Adrenal gland (tissue), 9 donors: ENCODE measurements at regions not wholly inside any gene's neighbourhood (a gene's known extent, or its start where the extent isn't known, plus 50 kb on each side); places are given as distances from the start of the nearest gene placed in this dataset.
"Not testable (repeated sequence)": the region's sequence is repeated elsewhere in the genome, so short reads cannot be mapped to it uniquely, and the experiment has no call there.

ENCODE experiments used
- DNase-seq, 7 donors: peaks; one replicate each; pipeline ENCODE4 v3.0.0-alpha.2; 2019 to 2020
- H3K27ac ChIP-seq, 5 donors: fragments of 200-600 bp; sonication (generic) in 4 of 5; 1 replicate in 3 of 5; 2 replicates in 2 of 5; pipeline versions ENCODE4 v1.5.1 to v1.8.0; 2016 to 2020; ENCODE audit warnings: mild to moderate bottlenecking in 1 of 5
- H3K27me3 ChIP-seq: fragments of 200-600 bp; 2 replicates; pipeline ENCODE4 v1.8.0; 2021
- H3K36me3 ChIP-seq, 2 donors: fragments of 200-600 bp; replicated peaks in 1 of 2; 1 replicate in 1 of 2; 2 replicates in 1 of 2; pipeline versions ENCODE4 v1.5.1 to v1.8.0; 2018 to 2022
- H3K4me1 ChIP-seq, 2 donors: fragments of 200-600 bp; replicated peaks in 1 of 2; 1 replicate in 1 of 2; 2 replicates in 1 of 2; pipeline versions ENCODE4 v1.5.1 to v1.8.0; 2018 to 2021
- H3K4me3 ChIP-seq, 4 donors: fragments of 200-600 bp; sonication (generic) in 3 of 4; one replicate each; pipeline ENCODE4 v1.5.1; 2016 to 2018
- H3K9me3 ChIP-seq, 3 donors: fragments of 200-600 bp; sonication (generic) in 1 of 3; replicated peaks in 1 of 3; 1 replicate in 2 of 3; 2 replicates in 1 of 3; pipeline versions ENCODE4 v1.5.1 to v1.8.0; 2016 to 2021
- CTCF ChIP-seq, 6 experiments: fragments of 450-650 bp in 4 of 6; fragments of 200-600 bp in 2 of 6; sonication (generic) in 1 of 6; IDR thresholded peaks; 1 replicate in 5 of 6; 2 replicates in 1 of 6; pipeline versions ENCODE4 v1.5.1 to v1.8.0; 2016 to 2021; ENCODE audit warnings: antibody characterized with exemption in 6 of 6, mild to moderate bottlenecking in 2 of 6, moderate library complexity in 1 of 6
- POLR2A ChIP-seq, 2 donors: fragments of 450-650 bp; IDR thresholded peaks; one replicate each; pipeline ENCODE4 v1.6.1; 2017; ENCODE audit warnings: antibody characterized with exemption in 2 of 2, mild to moderate bottlenecking in 2 of 2, moderate library complexity in 1 of 2
- WGBS, 4 donors: extraction: QIAGEN DNeasy Blood & Tissue Kit in 2 of 4; methylation state at CpG; one replicate each; pipeline versions ENCODE4 v1.1.5 to v1.1.7; 2013 to 2017; 5-methylcytosine and 5-hydroxymethylcytosine counted together
- intact Hi-C, 2 donors: fragments of 100-400 bp; cut with DNase I; formaldehyde crosslinking; loops; one replicate each; pipeline versions ENCODE4 v1.14.1 to v1.15.0; 2022 to 2023
- donor health status: healthy with polysubstance abuse.
- donor health status: Bipolar disorder and iron deficiency.
- donor health status: DM: yes; HTN: yes; CAD: no.
- donor health status: DM: no; HTN: no; CAD: no.
- donor health status: DM: no; HTN: no; CAD: no.

GRCh38 chr1:157371221-157371620 is 181.1 kb downstream of the FCRL5 start:
- H3K36me3 ChIP-seq, result no peaks in the 10 kb centered on the region
- no peaks in the 10 kb centered on the region for H3K4me1 ChIP-seq
- H3K4me3 ChIP-seq, result no peak overlapping the region
- DNase-seq, result no peak
- H3K27ac ChIP-seq, result no peak overlapping the region
- peaks cover 3% of the 10 kb centered on the region for H3K27me3 ChIP-seq
- H3K9me3 ChIP-seq, result no peaks in the 10 kb centered on the region
- intact Hi-C loops, result loop anchor here in 1 of 2 donors (5.0 kb wide), 1 partner anchor 121 kb away; no protein-coding TSS in a partner anchor
- TF ChIP-seq CTCF (IDR thresholded peaks at IDR 0.05) (no peak), POLR2A (IDR thresholded peaks at IDR 0.05) (no peak)

DNA sequence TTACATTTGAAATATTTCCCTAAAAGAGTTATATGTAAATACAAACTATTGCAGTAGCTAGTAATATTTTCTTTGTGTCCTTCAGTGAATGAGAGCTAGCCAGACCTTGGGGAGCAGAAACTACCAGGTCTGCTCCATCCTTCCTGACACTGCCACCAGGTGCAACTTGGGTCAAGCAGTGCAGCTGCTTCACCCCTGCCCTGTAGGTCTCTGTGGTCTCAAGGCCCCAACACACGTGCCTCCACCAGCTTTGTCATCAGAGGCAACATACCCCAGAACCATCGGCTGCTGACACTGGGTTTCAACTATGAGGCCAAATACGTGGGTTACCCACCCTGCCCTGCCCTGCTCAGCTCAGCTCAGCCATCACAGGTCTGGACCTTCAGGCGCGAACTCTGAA is 181.6 kb downstream of the FCRL5 start:
- TF ChIP-seq CTCF (IDR thresholded peaks at IDR 0.05), result no peak
- no peak for TF ChIP-seq POLR2A (IDR thresholded peaks at IDR 0.05)
- Histone ChIP-seq H3K27ac (no peak overlapping the region), H3K4me3 (no peak overlapping the region), H3K9me3 (no peaks in the 10 kb centered on the region), H3K4me1 (no peaks in the 10 kb centered on the region), H3K27me3 (peaks cover 3% of the 10 kb centered on the region), H3K36me3 (no peaks in the 10 kb centered on the region)
- no peak for DNase-seq
- intact Hi-C loops, result loop anchor here in 1 of 2 donors (5.0 kb wide), 1 partner anchor 122 kb away; no protein-coding TSS in a partner anchor
- WGBS, 4 donors, result 54 to 76% (median 67%) methylated on average over 3 to 5 of the region's 5 CpGs

- DNase-seq, result peak; percentile 27 to 64 (median 40)
- intact Hi-C loops, result loop anchor here (5.0 to 10.0 kb wide), 2 partner anchors 122 to 175 kb away; no protein-coding TSS in a partner anchor
- peaks cover 3% of the 10 kb centered on the region for H3K27me3 ChIP-seq
Observed at GRCh38 chr1:157369808-157370521, 182.3 kb downstream of the FCRL5 start.

DNA sequence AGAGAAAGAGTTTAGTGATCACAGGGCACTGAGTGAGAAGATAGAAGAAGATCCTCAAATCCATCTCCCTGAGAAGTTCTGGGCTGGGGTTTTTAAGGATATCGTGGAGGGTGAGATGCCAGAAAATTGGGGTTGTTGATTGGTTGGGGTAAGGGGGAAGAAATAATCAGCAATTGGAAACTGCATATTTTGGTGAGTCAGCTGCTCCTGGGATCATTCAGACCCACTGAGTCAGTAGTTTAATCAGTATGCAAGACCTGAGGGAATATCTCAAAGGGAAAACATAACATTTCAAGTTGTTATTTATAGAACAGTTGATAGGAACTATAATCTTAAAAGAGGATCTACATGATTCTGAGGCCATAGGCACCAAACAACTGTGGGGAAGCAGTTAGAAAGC is 183.4 kb downstream of the FCRL5 start:
- not testable (repeated sequence) for H3K4me3 ChIP-seq, H3K9me3 ChIP-seq, H3K4me1 ChIP-seq, H3K36me3 ChIP-seq, DNase-seq, H3K27me3 ChIP-seq, H3K27ac ChIP-seq
- intact Hi-C loops, result loop anchor here (5.0 to 10.0 kb wide), 2 partner anchors 123 to 174 kb away; no protein-coding TSS in a partner anchor
- 56 to 88% (median 66%) methylated on average over 1 of the region's 1 CpG for WGBS, 4 donors

More at GRCh38 chr1:157369808-157370521, 182.3 kb downstream of the FCRL5 start:
- Histone ChIP-seq H3K4me3 (no peak overlapping the region), H3K9me3 (no peaks in the 10 kb centered on the region), H3K27ac (no peak overlapping the region), H3K36me3 (no peaks in the 10 kb centered on the region), H3K4me1 (no peaks in the 10 kb centered on the region)
- 1 to 5% (median 3%) methylated on average over 6 of the region's 6 CpGs for WGBS, 4 donors
- TF ChIP-seq POLR2A (IDR thresholded peaks at IDR 0.05) (no peak), CTCF (IDR thresholded peaks at IDR 0.05) (peak; percentile 66 to 93 (median 76))

GRCh38 chr1:157368363-157368762 is 184.0 kb downstream of the FCRL5 start:
- no peak for TF ChIP-seq CTCF (IDR thresholded peaks at IDR 0.05)
- no peak for TF ChIP-seq POLR2A (IDR thresholded peaks at IDR 0.05)
- DNase-seq, result no peak
- Histone ChIP-seq H3K4me1 (no peaks in the 10 kb centered on the region), H3K27ac (no peak overlapping the region), H3K36me3 (no peaks in the 10 kb centered on the region), H3K4me3 (no peak overlapping the region), H3K9me3 (no peaks in the 10 kb centered on the region), H3K27me3 (no peaks in the 10 kb centered on the region)
- intact Hi-C loops, result loop anchor here (5.0 to 10.0 kb wide), 2 partner anchors 124 to 174 kb away; no protein-coding TSS in a partner anchor
- whole genome bisulfite sequencing, 4 donors, result 50 to 69% (median 62%) methylated on average over 2 of the region's 2 CpGs
